ENCODE measurements at regions not wholly inside any gene's neighbourhood (a gene's known extent, or its start where the extent isn't known, plus 50 kb on each side); places are given as distances from the start of the nearest gene placed in this dataset.
A peak's percentile ranks its signal among the peaks of the same experiment; 100 is the strongest.

- no peak overlapping the region for H3K27ac ChIP-seq (ENCODE audit: low read depth, low read length, poor library complexity, severe bottlenecking)
- ChIA-PET POLR2A (ENCODE audit: low non-redundant PET) (no interaction called here), CTCF (no interaction called here)
- H3K36me3 ChIP-seq (ENCODE audit: insufficient read depth, low read length, poor library complexity, severe bottlenecking), result no peaks in the 10 kb centered on the region
- BruUV-seq (replicated peaks), result no TSS peak
- no peak overlapping the region for H3K4me3 ChIP-seq (ENCODE audit: low read depth, low read length, poor library complexity, severe bottlenecking)
- peaks cover 3% of the 10 kb centered on the region for H3K4me1 ChIP-seq (ENCODE audit: insufficient read depth, low read length, poor library complexity, severe bottlenecking)
- intact Hi-C loops (cut with micrococcal nuclease; ENCODE audit: unreplicated experiment), result no loop called here
- DNase-seq (ENCODE audit: low spot score), result no peak
- TF ChIP-seq CTCF (conservative IDR thresholded peaks at IDR 0.05; ENCODE audit: low read depth, low read length) (no peak), EZH2 (IDR thresholded peaks at IDR 0.05; ENCODE audit: borderline replicate concordance, low read depth, low read length, poor library complexity, severe bottlenecking) (no peak)
- no peaks in the 10 kb centered on the region for H3K9me3 ChIP-seq (ENCODE audit: low read depth, low read length, poor library complexity, severe bottlenecking)
- H3K27me3 ChIP-seq (replicated peaks; ENCODE audit: insufficient read depth, low read depth, low read length, poor library complexity), result no peaks in the 10 kb centered on the region
Measured at GRCh38 chr6:28598757-28599686, 73.3 kb downstream of the GPX5 start.

GRCh38 chr6:28600245-28600644 is 74.6 kb downstream of the GPX5 start:
- H3K27ac ChIP-seq (ENCODE audit: low read depth, low read length, poor library complexity, severe bottlenecking), result no peak overlapping the region
- H3K9me3 ChIP-seq (ENCODE audit: low read depth, low read length, poor library complexity, severe bottlenecking), result no peaks in the 10 kb centered on the region
- CTCF ChIA-PET, result no interaction called here
- no TSS peak for BruUV-seq (replicated peaks)
- H3K4me1 ChIP-seq (ENCODE audit: insufficient read depth, low read length, poor library complexity, severe bottlenecking), result peaks cover 3% of the 10 kb centered on the region
- H3K4me3 ChIP-seq (ENCODE audit: low read depth, low read length, poor library complexity, severe bottlenecking), result no peak overlapping the region
- TF ChIP-seq EZH2 (IDR thresholded peaks at IDR 0.05; ENCODE audit: borderline replicate concordance, low read depth, low read length, poor library complexity, severe bottlenecking), result no peak
- TF ChIP-seq CTCF (conservative IDR thresholded peaks at IDR 0.05; ENCODE audit: low read depth, low read length), result no peak
- intact Hi-C loops (cut with micrococcal nuclease; ENCODE audit: unreplicated experiment), result no loop called here
- DNase-seq (ENCODE audit: low spot score), result peak; percentile 44
- POLR2A ChIA-PET (ENCODE audit: low non-redundant PET), result no interaction called here
- no peaks in the 10 kb centered on the region for H3K36me3 ChIP-seq (ENCODE audit: insufficient read depth, low read length, poor library complexity, severe bottlenecking)
- H3K27me3 ChIP-seq (replicated peaks; ENCODE audit: insufficient read depth, low read depth, low read length, poor library complexity), result no peaks in the 10 kb centered on the region

DNA sequence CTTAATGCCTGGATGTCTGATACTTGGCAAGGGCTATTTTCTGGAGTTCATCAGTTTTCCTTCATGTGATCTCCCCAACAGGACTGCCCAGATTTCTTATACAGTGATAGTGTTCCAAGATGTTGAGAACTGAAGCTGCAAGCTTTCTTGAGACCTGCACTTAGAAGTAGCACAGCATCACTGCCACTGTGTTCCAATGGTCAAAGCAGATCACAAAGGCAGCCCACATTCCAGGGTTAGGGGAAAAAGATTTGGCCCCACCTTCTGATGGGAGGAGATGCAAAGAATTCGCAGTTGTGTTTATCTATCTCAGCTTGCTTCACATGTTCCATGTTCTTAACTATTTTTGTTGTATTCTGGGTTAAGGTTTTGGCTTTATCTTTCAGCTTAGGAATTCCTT is 78.2 kb downstream of the GPX5 start:
- CTCF ChIA-PET, result no interaction called here
- intact Hi-C loops (cut with micrococcal nuclease; ENCODE audit: unreplicated experiment), result no loop called here

More for the DNA sequence above, 78.2 kb downstream of the GPX5 start:
- Histone ChIP-seq H3K27ac (ENCODE audit: low read depth, low read length, poor library complexity, severe bottlenecking) (no peak overlapping the region), H3K4me1 (ENCODE audit: insufficient read depth, low read length, poor library complexity, severe bottlenecking) (peaks cover 13% of the 10 kb centered on the region), H3K36me3 (ENCODE audit: insufficient read depth, low read length, poor library complexity, severe bottlenecking) (no peaks in the 10 kb centered on the region), H3K27me3 (replicated peaks; ENCODE audit: insufficient read depth, low read depth, low read length, poor library complexity) (no peaks in the 10 kb centered on the region), H3K4me3 (ENCODE audit: low read depth, low read length, poor library complexity, severe bottlenecking) (no peak overlapping the region), H3K9me3 (ENCODE audit: low read depth, low read length, poor library complexity, severe bottlenecking) (no peaks in the 10 kb centered on the region)
- no TSS peak for BruUV-seq (replicated peaks)
- DNase-seq (ENCODE audit: low spot score), result no peak
- POLR2A ChIA-PET (ENCODE audit: low non-redundant PET), result no interaction called here
- TF ChIP-seq EZH2 (IDR thresholded peaks at IDR 0.05; ENCODE audit: borderline replicate concordance, low read depth, low read length, poor library complexity, severe bottlenecking), result no peak
- TF ChIP-seq CTCF (conservative IDR thresholded peaks at IDR 0.05; ENCODE audit: low read depth, low read length), result no peak
